ENCODE measurements at regions not wholly inside any gene's neighbourhood (a gene's known extent, or its start where the extent isn't known, plus 50 kb on each side); places are given as distances from the start of the nearest gene placed in this dataset.

DNA sequence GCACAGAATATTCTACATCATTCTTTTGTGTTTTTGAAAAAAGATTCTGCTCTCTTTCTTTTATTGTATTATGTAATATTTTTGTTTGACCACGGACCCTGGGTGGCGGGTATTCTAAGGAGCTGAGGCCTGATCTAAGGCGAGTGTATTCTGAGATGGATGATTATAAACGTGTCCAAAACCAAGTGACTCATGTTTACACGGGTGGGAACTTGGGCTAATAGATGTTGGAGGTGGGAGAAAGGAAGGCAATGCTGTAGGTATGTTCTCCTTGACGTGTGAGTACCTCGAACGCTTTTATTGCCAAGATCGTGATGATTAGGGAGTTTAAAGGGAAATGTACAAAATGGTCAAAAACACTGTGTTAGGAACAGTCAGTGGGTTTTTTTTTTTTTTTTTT lies 188.9 kb upstream of the FAT1 start:
- Histone ChIP-seq H3K36me3 (ENCODE audit: control insufficient read depth in 2 of 2, extremely low read depth in 1 of 2, insufficient read depth in 2 of 2, low read length in 2 of 2) (no peaks in the 10 kb centered on the region), H2AFZ (ENCODE audit: control insufficient read depth, low read length) (no peak overlapping the region), H3K4me1 (ENCODE audit: control insufficient read depth, extremely low read depth, insufficient read depth, low read length) (peaks cover 4% of the 10 kb centered on the region), H3K79me2 (ENCODE audit: control insufficient read depth, insufficient read depth, low read length) (no peaks in the 10 kb centered on the region), H3K4me3 (ENCODE audit: control insufficient read depth in 2 of 3, extremely low read depth in 1 of 3, insufficient read depth in 2 of 3, low read depth in 1 of 3, low read length in 3 of 3) (no peak overlapping the region), H3K9ac (ENCODE audit: control insufficient read depth, extremely low read depth, insufficient read depth, low read length) (no peak overlapping the region), H3K4me2 (ENCODE audit: control insufficient read depth, extremely low read depth, insufficient read depth, low read depth, low read length) (no peak overlapping the region), H4K20me1 (ENCODE audit: control insufficient read depth, extremely low read depth, insufficient read depth, low read length) (no peaks in the 10 kb centered on the region), H3K27me3 (ENCODE audit: control insufficient read depth, extremely low read depth, insufficient read depth, low read length) (no peaks in the 10 kb centered on the region), H3K9me3 (ENCODE audit: control insufficient read depth, low read depth, low read length) (no peaks in the 10 kb centered on the region), H3K27ac (ENCODE audit: control insufficient read depth, insufficient read depth, low read length) (no peak overlapping the region), H3K9me1 (ENCODE audit: control insufficient read depth, extremely low read depth, insufficient read depth, low read length) (no peaks in the 10 kb centered on the region)
- no peak for FAIRE-seq
- dilution Hi-C loops (cut with MboI; ENCODE audit: extremely low pct_ligation_motif_present, low sequenced_read_pairs) = no loop called here
- no peak for TF ChIP-seq EZH2 (IDR thresholded peaks at IDR 0.05; ENCODE audit: low read length)
- TF ChIP-seq, protein P1, sequence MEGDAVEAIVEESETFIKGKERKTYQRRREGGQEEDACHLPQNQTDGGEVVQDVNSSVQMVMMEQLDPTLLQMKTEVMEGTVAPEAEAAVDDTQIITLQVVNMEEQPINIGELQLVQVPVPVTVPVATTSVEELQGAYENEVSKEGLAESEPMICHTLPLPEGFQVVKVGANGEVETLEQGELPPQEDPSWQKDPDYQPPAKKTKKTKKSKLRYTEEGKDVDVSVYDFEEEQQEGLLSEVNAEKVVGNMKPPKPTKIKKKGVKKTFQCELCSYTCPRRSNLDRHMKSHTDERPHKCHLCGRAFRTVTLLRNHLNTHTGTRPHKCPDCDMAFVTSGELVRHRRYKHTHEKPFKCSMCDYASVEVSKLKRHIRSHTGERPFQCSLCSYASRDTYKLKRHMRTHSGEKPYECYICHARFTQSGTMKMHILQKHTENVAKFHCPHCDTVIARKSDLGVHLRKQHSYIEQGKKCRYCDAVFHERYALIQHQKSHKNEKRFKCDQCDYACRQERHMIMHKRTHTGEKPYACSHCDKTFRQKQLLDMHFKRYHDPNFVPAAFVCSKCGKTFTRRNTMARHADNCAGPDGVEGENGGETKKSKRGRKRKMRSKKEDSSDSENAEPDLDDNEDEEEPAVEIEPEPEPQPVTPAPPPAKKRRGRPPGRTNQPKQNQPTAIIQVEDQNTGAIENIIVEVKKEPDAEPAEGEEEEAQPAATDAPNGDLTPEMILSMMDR (optimal IDR thresholded peaks at IDR 0.05 in 1 of 3, IDR thresholded peaks at IDR 0.05 in 1 of 3, conservative IDR thresholded peaks at IDR 0.05 in 1 of 3; ENCODE audit: extremely low read depth in 1 of 3, insufficient read depth in 2 of 3, low read length in 3 of 3) = no peak
- no peak for DNase-seq (ENCODE audit: low read depth, low spot score)

DNA sequence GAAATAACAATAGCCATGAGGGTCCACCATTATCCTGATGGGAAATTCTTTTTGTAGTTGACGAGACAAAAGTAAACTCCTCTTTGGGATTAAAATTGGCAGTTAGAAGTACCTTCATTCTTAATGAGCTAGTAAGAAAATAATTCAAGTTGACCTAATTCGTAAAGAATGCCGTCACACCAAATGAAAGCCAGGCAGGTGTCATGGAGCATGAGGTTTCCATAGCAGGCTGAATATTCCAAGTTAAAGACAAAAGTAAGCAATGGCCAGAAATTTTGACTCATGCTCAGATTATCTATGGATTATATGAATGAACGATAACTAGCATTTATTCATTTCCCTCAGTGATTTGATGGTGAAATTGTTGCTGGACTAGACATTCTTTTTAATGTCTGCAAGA lies 192.2 kb upstream of the FAT1 start:
- Histone ChIP-seq H3K27me3 (ENCODE audit: control insufficient read depth, extremely low read depth, insufficient read depth, low read length) (no peaks in the 10 kb centered on the region), H4K20me1 (ENCODE audit: control insufficient read depth, extremely low read depth, insufficient read depth, low read length) (no peaks in the 10 kb centered on the region), H3K4me2 (ENCODE audit: control insufficient read depth, extremely low read depth, insufficient read depth, low read depth, low read length) (no peak overlapping the region), H3K9me3 (ENCODE audit: control insufficient read depth, low read depth, low read length) (no peaks in the 10 kb centered on the region), H3K4me1 (ENCODE audit: control insufficient read depth, extremely low read depth, insufficient read depth, low read length) (peaks cover 19% of the 10 kb centered on the region), H3K4me3 (ENCODE audit: control insufficient read depth in 2 of 3, extremely low read depth in 1 of 3, insufficient read depth in 2 of 3, low read depth in 1 of 3, low read length in 3 of 3) (no peak overlapping the region), H3K9me1 (ENCODE audit: control insufficient read depth, extremely low read depth, insufficient read depth, low read length) (no peaks in the 10 kb centered on the region), H3K9ac (ENCODE audit: control insufficient read depth, extremely low read depth, insufficient read depth, low read length) (no peak overlapping the region), H2AFZ (ENCODE audit: control insufficient read depth, low read length) (no peak overlapping the region), H3K79me2 (ENCODE audit: control insufficient read depth, insufficient read depth, low read length) (no peaks in the 10 kb centered on the region), H3K36me3 (ENCODE audit: control insufficient read depth in 2 of 2, extremely low read depth in 1 of 2, insufficient read depth in 2 of 2, low read length in 2 of 2) (no peaks in the 10 kb centered on the region), H3K27ac (ENCODE audit: control insufficient read depth, insufficient read depth, low read length) (no peak overlapping the region)
- TF ChIP-seq, protein P1 (optimal IDR thresholded peaks at IDR 0.05 in 1 of 3, IDR thresholded peaks at IDR 0.05 in 1 of 3, conservative IDR thresholded peaks at IDR 0.05 in 1 of 3; ENCODE audit: extremely low read depth in 1 of 3, insufficient read depth in 2 of 3, low read length in 3 of 3) = no peak
- TF ChIP-seq EZH2 (IDR thresholded peaks at IDR 0.05; ENCODE audit: low read length) = no peak
- FAIRE-seq (no peak), DNase-seq (ENCODE audit: low read depth, low spot score) (no peak)
- dilution Hi-C loops (cut with MboI; ENCODE audit: extremely low pct_ligation_motif_present, low sequenced_read_pairs) = no loop called here
